ENCODE measurements at regions not wholly inside any gene's neighbourhood (a gene's known extent, or its start where the extent isn't known, plus 50 kb on each side); places are given as distances from the start of the nearest gene placed in this dataset.

- TF ChIP-seq CTCF (IDR thresholded peaks at IDR 0.05) (no peak), EP300 (IDR thresholded peaks at IDR 0.05; ENCODE audit: low read depth) (no peak)
Measured at GRCh38 chr1:5460974-5461373, 531.3 kb downstream of the NPHP4 start.
